Lower leg skin (tissue), 4 donors: ENCODE measurements at regions not wholly inside any gene's neighbourhood (a gene's known extent, or its start where the extent isn't known, plus 50 kb on each side); places are given as distances from the start of the nearest gene placed in this dataset.

Source experiments
- DNase-seq, 2 donors: peaks; one replicate each; pipeline ENCODE4 v3.0.0-alpha.2; 2019; ENCODE audit warnings: low spot score in 2 of 2
- H3K4me3 ChIP-seq: fragments of 200-600 bp; sonication (generic); 2 replicates; pipeline ENCODE4 v1.5.1; 2017; ENCODE audit warnings: mild to moderate bottlenecking, low read depth; ENCODE audit not compliant: poor library complexity, severe bottlenecking
- POLR2A ChIP-seq, 2 donors: fragments of 450-650 bp; IDR thresholded peaks; one replicate each; pipeline ENCODE4 v1.6.1; 2016 to 2017; ENCODE audit warnings: antibody characterized with exemption in 2 of 2, mild to moderate bottlenecking in 1 of 2, moderate library complexity in 1 of 2
- WGBS, 2 donors: methylation state at CpG; one replicate each; pipeline ENCODE4 v1.1.5; 2018; 5-methylcytosine and 5-hydroxymethylcytosine counted together
- intact Hi-C: fragments of 100-400 bp; cut with DNase I; formaldehyde crosslinking; loops from one replicate; pipeline ENCODE4 v1.15.0; 2023; ENCODE audit warnings: low total_unique reads
- TF ChIP-seq, protein P1 (sequence below), 3 donors: fragments of 450-650 bp; IDR thresholded peaks; one replicate each; pipeline ENCODE4 v1.5.1; 2016; ENCODE audit warnings: antibody characterized with exemption in 3 of 3, mild to moderate bottlenecking in 3 of 3, moderate library complexity in 2 of 3

DNA sequence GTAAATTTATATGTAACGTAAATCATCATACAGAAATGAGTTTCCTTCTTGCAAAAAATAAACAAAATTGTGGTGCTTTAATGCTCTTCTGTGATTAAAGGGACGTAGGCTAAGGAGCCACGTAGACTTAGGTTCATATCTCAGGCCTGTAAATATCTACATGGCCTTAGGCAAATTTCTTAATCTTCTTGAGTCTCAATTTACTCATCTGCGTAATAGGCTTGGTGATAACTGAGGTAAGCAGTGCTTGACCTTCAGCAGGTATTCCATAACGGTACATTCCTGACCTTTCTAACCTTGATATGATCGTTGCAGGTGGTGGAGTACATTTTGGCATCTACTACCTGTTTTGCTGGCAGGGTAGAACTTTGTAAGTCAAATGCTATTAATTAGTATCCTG, 65.2 kb upstream of the TLR3 start:
- WGBS, 2 donors: 81 to 82% methylated on average over 6 of the region's 6 CpGs
- no peak for TF ChIP-seq POLR2A (IDR thresholded peaks at IDR 0.05)
- TF ChIP-seq, protein P1, sequence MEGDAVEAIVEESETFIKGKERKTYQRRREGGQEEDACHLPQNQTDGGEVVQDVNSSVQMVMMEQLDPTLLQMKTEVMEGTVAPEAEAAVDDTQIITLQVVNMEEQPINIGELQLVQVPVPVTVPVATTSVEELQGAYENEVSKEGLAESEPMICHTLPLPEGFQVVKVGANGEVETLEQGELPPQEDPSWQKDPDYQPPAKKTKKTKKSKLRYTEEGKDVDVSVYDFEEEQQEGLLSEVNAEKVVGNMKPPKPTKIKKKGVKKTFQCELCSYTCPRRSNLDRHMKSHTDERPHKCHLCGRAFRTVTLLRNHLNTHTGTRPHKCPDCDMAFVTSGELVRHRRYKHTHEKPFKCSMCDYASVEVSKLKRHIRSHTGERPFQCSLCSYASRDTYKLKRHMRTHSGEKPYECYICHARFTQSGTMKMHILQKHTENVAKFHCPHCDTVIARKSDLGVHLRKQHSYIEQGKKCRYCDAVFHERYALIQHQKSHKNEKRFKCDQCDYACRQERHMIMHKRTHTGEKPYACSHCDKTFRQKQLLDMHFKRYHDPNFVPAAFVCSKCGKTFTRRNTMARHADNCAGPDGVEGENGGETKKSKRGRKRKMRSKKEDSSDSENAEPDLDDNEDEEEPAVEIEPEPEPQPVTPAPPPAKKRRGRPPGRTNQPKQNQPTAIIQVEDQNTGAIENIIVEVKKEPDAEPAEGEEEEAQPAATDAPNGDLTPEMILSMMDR (IDR thresholded peaks at IDR 0.05): no peak
- no peak for DNase-seq
- H3K4me3 ChIP-seq: no peak overlapping the region
- intact Hi-C loops: no loop called here

DNA sequence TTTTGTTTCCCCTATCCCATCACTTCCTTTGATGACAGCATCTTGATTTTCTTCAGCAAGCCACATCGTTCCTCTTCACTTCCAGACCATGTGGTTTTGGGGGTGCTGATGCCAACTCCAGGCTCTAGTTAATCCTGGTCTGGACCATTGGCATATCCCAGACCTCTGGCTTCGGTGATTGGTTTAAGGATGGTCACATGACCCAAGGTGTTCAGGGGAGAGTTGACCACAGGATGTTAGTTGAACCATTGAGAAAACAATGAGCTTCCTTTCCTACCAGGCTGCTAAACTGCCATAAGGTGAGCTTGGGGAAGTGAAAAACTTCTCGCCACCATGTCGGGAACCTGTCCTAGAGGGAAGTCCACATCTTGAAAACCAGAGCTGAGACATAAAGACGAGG, 60.9 kb upstream of the TLR3 start:
- 74 to 75% methylated on average over 5 of the region's 5 CpGs for WGBS, 2 donors
- no peak for DNase-seq
- TF ChIP-seq POLR2A (IDR thresholded peaks at IDR 0.05): no peak
- TF ChIP-seq, protein P1 (IDR thresholded peaks at IDR 0.05): no peak
- intact Hi-C loops: no loop called here
- no peak overlapping the region for H3K4me3 ChIP-seq

DNA sequence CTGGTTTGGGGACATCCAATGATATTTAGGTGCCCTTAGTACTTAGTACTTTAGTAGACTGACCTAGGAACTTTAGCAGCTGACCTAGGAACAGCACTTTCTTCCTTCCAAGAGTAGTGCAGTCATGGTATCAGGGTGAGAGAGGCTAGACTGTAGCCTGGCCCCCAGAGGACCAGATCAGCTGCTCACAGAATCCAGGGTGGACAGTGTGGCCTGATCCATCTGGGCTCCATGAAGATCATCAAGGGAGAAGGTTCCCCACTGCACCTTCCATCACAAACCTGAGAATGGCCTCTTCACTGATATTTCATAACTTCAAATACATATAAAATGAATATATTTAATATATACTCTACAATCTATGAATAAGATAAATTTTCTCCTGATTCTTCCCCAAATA, 59.0 kb upstream of the TLR3 start:
- intact Hi-C loops: no loop called here
- H3K4me3 ChIP-seq: no peak overlapping the region
- no peak for TF ChIP-seq POLR2A (IDR thresholded peaks at IDR 0.05)
- TF ChIP-seq, protein P1 (IDR thresholded peaks at IDR 0.05): no peak
- no peak for DNase-seq

DNA sequence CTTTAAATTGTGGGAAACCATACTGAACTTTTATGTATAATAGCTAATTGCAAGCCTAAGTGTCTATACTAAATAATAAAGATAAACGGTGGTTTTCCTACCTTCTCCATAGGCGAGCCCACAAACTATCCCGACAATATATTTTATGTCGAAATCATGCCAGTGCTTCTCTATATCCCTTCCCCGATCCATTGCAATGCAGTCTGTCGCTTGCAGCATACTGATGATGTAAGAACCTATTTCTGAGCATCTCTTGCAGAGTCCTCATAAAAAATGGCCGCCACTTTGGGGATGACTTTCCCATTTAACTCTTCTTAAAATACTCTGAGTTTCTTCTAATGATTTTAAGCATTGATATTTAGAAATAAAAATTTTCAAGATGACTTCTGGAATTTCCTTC, 58.1 kb upstream of the TLR3 start:
- no peak overlapping the region for H3K4me3 ChIP-seq
- no peak for DNase-seq
- intact Hi-C loops: no loop called here
- TF ChIP-seq POLR2A (IDR thresholded peaks at IDR 0.05): no peak
- TF ChIP-seq, protein P1 (IDR thresholded peaks at IDR 0.05): no peak
- WGBS, 2 donors: 94 to 95% methylated on average over 7 of the region's 7 CpGs

DNA sequence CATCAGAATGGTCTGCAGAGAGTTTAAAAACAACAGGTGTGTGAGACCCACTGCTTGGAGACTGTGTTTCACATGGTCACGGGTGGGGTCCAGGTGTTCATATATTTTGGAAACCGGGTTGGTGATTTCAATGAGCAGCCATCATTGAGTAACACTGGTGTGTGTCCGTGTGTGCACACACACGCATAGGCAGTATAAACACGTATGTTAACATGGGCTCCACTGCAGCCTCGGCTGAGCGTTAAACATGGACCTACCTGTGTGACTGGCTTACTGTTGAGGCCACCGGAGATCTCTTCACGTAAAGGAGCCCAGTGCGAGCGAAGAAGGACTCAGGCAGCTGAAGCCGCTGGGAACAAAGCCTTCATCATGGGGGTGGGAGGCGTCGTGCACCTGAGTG, 56.9 kb upstream of the TLR3 start:
- WGBS, 2 donors: 94 to 98% methylated on average over 14 of the region's 14 CpGs
- intact Hi-C loops: no loop called here
- H3K4me3 ChIP-seq: no peak overlapping the region
- TF ChIP-seq, protein P1 (IDR thresholded peaks at IDR 0.05): no peak
- TF ChIP-seq POLR2A (IDR thresholded peaks at IDR 0.05): no peak
- DNase-seq: no peak

DNA sequence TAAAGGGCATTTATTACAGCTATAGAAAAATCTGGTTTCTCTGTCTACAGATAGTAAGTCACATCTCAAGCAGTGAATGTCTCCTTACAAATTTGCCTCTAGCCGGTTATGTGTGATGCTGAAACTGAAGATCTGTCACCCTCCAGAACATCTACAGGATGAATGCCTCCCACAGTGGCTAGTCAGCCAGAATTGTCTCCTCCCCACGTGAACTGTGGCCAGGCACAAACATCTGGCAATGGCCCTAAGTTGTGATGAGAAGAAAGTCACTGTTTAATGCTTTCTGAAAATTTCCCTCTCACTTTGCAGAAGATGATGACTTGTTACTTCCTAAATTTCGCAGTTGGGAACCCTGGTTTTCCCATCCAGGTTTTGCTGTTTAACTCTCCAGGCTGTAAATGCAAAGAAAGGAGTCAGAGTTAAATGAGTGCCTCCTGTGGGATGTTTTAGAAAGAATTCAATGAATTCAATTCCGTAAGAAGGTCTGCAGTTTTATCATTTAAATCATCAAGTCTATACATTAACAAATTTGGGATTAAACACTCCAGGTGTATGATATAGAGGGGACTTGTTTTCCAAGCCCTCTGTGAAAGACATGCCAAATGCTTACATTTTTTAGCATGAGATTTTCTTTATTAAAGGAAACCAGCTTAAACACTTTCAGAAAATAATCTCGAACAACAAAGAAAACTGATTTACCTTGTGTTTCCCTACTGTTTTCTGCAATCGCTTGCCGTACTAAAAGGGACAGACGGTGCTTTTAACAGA, 55.4 kb upstream of the TLR3 start:
- WGBS, 2 donors: 71 to 72% methylated on average over 8 of the region's 8 CpGs
- no peak overlapping the region for H3K4me3 ChIP-seq
- intact Hi-C loops: no loop called here
- peak in 1 of 2 donors; percentile 7 for DNase-seq
- TF ChIP-seq, protein P1 (IDR thresholded peaks at IDR 0.05): no peak
- no peak for TF ChIP-seq POLR2A (IDR thresholded peaks at IDR 0.05)
